HL-60 (cell line): ENCODE measurements at regions not wholly inside any gene's neighbourhood (a gene's known extent, or its start where the extent isn't known, plus 50 kb on each side); places are given as distances from the start of the nearest gene placed in this dataset.

ENCODE experiments used
- DNase-seq, 2 experiments: peaks; one replicate each; pipeline ENCODE4 v3.0.0-alpha.2; 2010 to 2020; ENCODE audit warnings: low read depth in 1 of 2, low spot score in 1 of 2
- H3K27ac ChIP-seq: fragments of 250-450 bp; sonication (Bioruptor Pico); replicated peaks from 2 replicates; pipeline ENCODE4 v1.5.1; 2020; ENCODE audit warnings: mild to moderate bottlenecking, moderate library complexity
- H3K27me3 ChIP-seq: fragments of 250-450 bp; sonication (Bioruptor Pico); 2 replicates; pipeline ENCODE4 v1.5.1; 2021; ENCODE audit warnings: mild to moderate bottlenecking, moderate library complexity; ENCODE audit not compliant: insufficient read depth, poor library complexity, severe bottlenecking
- H3K4me3 ChIP-seq: replicated peaks from 2 replicates; pipeline ENCODE4 v1.5.1; 2011; ENCODE audit warnings: mild to moderate bottlenecking, control low read depth, low read length; ENCODE audit not compliant: insufficient read depth
- GABPA ChIP-seq: IDR thresholded peaks from 2 replicates; pipeline ENCODE4 v1.6.1; 2012; ENCODE audit warnings: low read depth
- POLR2AphosphoS5 ChIP-seq: IDR thresholded peaks from 2 replicates; pipeline ENCODE4 v1.6.1; 2012; ENCODE audit warnings: low read depth
- SPI1 ChIP-seq: IDR thresholded peaks from 2 replicates; pipeline ENCODE4 v1.6.1; 2012; ENCODE audit warnings: low read depth, mild to moderate bottlenecking, borderline replicate concordance
- TF ChIP-seq, protein P1 (sequence below): IDR thresholded peaks from one replicate; pipeline ENCODE4 v1.5.1; 2011; ENCODE audit warnings: low read length, control low read depth, inconsistent platforms; ENCODE audit not compliant: insufficient read depth
- TF ChIP-seq, protein P2 (sequence below): IDR thresholded peaks from 2 replicates; pipeline ENCODE4 v1.6.1; 2012; ENCODE audit warnings: low read depth; ENCODE audit not compliant: insufficient replicate concordance

- TF ChIP-seq POLR2AphosphoS5 (no peak), SPI1 (no peak), GABPA (no peak)
- TF ChIP-seq, protein P1, sequence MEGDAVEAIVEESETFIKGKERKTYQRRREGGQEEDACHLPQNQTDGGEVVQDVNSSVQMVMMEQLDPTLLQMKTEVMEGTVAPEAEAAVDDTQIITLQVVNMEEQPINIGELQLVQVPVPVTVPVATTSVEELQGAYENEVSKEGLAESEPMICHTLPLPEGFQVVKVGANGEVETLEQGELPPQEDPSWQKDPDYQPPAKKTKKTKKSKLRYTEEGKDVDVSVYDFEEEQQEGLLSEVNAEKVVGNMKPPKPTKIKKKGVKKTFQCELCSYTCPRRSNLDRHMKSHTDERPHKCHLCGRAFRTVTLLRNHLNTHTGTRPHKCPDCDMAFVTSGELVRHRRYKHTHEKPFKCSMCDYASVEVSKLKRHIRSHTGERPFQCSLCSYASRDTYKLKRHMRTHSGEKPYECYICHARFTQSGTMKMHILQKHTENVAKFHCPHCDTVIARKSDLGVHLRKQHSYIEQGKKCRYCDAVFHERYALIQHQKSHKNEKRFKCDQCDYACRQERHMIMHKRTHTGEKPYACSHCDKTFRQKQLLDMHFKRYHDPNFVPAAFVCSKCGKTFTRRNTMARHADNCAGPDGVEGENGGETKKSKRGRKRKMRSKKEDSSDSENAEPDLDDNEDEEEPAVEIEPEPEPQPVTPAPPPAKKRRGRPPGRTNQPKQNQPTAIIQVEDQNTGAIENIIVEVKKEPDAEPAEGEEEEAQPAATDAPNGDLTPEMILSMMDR = no peak
- TF ChIP-seq, protein P2, sequence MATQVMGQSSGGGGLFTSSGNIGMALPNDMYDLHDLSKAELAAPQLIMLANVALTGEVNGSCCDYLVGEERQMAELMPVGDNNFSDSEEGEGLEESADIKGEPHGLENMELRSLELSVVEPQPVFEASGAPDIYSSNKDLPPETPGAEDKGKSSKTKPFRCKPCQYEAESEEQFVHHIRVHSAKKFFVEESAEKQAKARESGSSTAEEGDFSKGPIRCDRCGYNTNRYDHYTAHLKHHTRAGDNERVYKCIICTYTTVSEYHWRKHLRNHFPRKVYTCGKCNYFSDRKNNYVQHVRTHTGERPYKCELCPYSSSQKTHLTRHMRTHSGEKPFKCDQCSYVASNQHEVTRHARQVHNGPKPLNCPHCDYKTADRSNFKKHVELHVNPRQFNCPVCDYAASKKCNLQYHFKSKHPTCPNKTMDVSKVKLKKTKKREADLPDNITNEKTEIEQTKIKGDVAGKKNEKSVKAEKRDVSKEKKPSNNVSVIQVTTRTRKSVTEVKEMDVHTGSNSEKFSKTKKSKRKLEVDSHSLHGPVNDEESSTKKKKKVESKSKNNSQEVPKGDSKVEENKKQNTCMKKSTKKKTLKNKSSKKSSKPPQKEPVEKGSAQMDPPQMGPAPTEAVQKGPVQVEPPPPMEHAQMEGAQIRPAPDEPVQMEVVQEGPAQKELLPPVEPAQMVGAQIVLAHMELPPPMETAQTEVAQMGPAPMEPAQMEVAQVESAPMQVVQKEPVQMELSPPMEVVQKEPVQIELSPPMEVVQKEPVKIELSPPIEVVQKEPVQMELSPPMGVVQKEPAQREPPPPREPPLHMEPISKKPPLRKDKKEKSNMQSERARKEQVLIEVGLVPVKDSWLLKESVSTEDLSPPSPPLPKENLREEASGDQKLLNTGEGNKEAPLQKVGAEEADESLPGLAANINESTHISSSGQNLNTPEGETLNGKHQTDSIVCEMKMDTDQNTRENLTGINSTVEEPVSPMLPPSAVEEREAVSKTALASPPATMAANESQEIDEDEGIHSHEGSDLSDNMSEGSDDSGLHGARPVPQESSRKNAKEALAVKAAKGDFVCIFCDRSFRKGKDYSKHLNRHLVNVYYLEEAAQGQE = no peak
Observed at GRCh38 chr3:73677336-73678024, 52.7 kb upstream of the PDZRN3 start.

More at GRCh38 chr3:73677336-73678024, 52.7 kb upstream of the PDZRN3 start:
- Histone ChIP-seq H3K27me3 (peaks cover 4% of the 10 kb centered on the region), H3K4me3 (no peak overlapping the region), H3K27ac (no peak overlapping the region)
- DNase-seq = no peak
